ENCODE measurements at regions not wholly inside any gene's neighbourhood (a gene's known extent, or its start where the extent isn't known, plus 50 kb on each side); places are given as distances from the start of the nearest gene placed in this dataset.

DNA sequence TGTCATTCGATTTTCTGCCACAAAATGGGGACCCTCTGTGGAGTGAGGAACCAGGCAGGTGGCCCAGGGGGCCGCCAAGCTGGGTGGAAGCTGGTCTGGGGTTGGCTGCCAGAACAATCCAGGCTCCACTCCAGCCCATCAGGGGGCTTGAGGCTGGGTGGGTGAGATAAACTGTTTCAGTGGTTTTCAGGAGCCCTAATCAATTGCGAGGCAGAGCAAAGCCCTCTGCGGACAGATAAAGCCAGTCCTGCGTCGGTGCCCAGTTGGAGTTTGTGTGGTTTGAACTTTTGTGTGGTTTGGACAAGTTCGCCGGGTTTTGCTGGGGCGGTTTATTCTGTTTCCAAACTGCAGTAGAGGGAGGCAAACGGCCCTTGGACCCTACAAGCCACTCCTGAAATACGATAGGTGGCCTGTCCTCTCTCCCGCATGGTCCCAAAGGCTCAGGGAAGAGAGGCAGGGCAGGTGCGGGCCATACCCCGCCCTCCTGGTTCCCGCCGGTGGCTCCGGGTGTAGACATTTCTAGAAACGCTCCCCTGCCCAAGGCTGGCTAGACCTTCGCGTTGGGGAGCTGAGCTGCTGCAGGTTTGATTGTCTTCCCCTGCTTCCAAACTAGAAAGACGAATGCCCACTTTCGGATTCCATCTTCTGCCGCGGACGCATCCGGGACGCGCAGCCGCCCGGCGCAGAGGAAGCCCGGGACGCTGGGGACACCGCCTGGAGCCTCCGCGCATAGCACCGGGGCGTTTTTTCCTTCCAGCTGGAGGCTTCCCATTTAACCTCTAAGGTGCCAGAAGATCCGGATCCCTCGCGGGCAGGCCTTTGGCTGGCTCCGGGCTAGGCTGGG lies 169.0 kb upstream of the BCOR start:
- Histone ChIP-seq H3K27me3 (replicated peaks) (no peaks in the 10 kb centered on the region), H3K4me3 (peak overlapping the region; percentile 41), H3K4me1 (replicated peaks) (peaks cover 70% of the 10 kb centered on the region), H3K27ac (peak overlapping the region; percentile 63), H3K9me3 (replicated peaks) (no peaks in the 10 kb centered on the region), H3K36me3 (no peaks in the 10 kb centered on the region)
- peak; percentile 63 to 69 for DNase-seq (ENCODE audit: low read depth in 1 of 2, low spot score in 2 of 2)

DNA sequence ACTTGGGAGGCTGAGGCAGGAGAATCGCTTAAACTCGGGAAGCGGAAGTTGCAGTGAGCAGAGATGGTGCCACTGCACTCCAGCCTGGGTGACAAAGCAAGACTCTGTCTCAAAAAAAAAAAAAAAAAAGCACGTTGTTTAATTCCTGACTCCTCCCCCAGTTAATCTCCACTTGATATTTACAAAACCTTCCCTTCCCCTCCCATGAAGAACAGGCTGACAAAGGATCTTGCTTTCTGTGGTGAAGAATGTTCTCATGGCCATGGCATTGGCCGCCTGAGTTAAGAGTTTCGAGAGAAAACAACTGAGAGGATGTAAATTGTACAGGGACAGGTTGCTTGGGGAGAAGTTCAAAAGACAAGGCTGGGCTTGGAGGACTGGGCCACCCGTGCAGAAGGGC lies 168.2 kb upstream of the BCOR start:
- Histone ChIP-seq H3K27me3 (replicated peaks) (no peaks in the 10 kb centered on the region), H3K9me3 (replicated peaks) (no peaks in the 10 kb centered on the region)

DNA sequence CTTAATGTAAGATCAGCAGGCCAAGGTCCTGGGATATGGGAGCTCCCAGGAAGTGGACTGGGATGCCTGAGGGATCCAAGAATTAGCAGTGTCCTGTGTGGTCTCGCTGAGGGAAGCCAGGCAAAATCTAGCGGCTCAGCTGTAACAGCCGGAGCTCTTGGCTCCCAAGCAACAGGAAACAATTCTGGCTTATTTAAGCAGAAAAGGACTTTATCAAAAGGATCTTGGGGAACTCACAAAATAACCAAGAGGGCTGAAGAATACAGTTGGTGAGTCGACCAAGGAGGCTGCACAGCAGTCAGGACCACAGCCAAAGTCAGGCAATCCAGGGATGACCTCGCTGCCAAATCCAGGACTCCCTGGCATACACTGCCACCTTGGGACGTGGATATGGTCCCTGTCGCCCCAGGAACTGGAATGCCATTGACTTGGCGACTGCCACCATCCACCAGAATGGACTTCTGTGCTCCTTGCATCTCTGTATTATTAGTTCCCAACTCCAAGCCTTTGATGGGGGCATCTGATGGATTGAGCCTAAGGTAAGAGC lies 165.3 kb upstream of the BCOR start:
- Histone ChIP-seq H3K4me3 (peak overlapping the region; percentile 33), H3K36me3 (no peaks in the 10 kb centered on the region), H3K27me3 (replicated peaks) (no peaks in the 10 kb centered on the region), H3K27ac (peak overlapping the region; percentile 94), H3K4me1 (replicated peaks) (peaks cover 69% of the 10 kb centered on the region), H3K9me3 (replicated peaks) (no peaks in the 10 kb centered on the region)
- peak in 1 of 2 experiments; percentile 53 for DNase-seq (ENCODE audit: low read depth in 1 of 2, low spot score in 2 of 2)

More for the DNA sequence above, 168.2 kb upstream of the BCOR start:
- H3K36me3 ChIP-seq = no peaks in the 10 kb centered on the region
- H3K27ac ChIP-seq = peak overlapping the region; percentile 63; the same call in 1 of the 2 replicates
- peak in 1 of 2 experiments; percentile 46 for DNase-seq (ENCODE audit: low read depth in 1 of 2, low spot score in 2 of 2)
- H3K4me1 ChIP-seq (replicated peaks) = peaks cover 75% of the 10 kb centered on the region
- no peak overlapping the region for H3K4me3 ChIP-seq

DNA sequence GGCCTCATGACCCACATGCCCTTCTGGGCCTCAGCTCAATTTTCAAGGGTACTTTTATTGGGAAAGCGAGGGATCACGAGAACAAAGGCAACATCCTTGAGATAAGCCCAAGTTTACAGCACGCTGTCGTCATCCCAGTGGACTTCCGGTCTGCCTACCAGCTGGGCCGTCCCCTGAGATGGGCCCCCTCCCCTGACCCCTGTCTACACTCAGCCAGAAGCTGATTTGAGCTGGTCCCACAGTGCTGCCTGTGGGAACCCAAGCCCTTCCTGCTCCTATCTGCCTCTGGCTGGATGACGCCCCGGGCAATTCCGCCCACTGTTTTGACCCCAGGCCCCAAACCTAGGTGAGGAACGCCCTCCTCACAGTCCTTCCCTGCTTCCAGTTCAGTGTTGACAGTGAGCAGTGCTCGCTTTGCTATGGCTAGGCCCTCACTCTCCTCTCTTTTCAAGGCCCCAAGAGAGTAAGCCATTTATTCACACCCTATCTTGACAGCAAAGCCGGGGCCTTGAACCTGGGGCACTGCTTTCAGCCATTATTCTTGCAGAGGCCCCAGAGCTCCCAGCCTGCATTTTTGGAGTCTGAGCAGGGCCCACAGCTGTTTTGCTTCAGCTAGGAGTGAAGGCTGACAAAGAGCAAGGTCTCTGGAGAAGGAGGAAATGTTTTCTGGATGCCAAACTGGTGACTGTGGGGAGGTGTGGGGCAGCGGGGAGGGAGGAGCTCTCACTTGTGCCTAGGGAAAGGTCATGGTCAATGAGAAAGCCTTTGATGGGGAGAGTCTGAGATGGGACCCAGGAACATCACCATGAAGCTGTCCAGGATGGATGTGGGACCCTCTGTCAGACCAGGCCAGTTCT lies 164.6 kb upstream of the BCOR start:
- H3K27me3 ChIP-seq (replicated peaks) = no peaks in the 10 kb centered on the region
- DNase-seq (ENCODE audit: low read depth in 1 of 2, low spot score in 2 of 2) = peak; percentile 72 to 84
- H3K4me1 ChIP-seq (replicated peaks) = peaks cover 62% of the 10 kb centered on the region
- H3K4me3 ChIP-seq = peak overlapping the region; percentile 33
- H3K9me3 ChIP-seq (replicated peaks) = no peaks in the 10 kb centered on the region
- no peaks in the 10 kb centered on the region for H3K36me3 ChIP-seq
- H3K27ac ChIP-seq = peak overlapping the region; percentile 94

DNA sequence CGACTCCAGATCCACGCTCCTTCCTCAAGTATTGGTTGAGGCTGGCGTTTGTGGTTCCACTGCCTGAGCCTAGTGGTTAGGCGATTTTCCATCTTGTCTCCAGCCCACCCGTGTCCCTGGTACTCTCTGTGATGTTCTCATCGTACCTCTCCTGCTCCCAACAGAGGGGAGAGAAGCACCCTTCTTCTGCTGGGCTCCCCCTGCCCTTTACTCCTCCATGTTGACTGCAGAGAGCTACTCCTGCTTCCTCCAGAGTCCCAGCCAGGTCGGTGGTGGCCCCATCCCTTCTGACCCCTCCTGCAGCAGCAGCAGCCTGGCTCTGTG lies 164.0 kb upstream of the BCOR start:
- Histone ChIP-seq H3K4me3 (no peak overlapping the region), H3K9me3 (replicated peaks) (no peaks in the 10 kb centered on the region), H3K36me3 (no peaks in the 10 kb centered on the region), H3K27me3 (replicated peaks) (no peaks in the 10 kb centered on the region), H3K4me1 (replicated peaks) (peaks cover 56% of the 10 kb centered on the region), H3K27ac (peak overlapping the region; percentile 94)
- DNase-seq (ENCODE audit: low read depth in 1 of 2, low spot score in 2 of 2) = no peak

DNA sequence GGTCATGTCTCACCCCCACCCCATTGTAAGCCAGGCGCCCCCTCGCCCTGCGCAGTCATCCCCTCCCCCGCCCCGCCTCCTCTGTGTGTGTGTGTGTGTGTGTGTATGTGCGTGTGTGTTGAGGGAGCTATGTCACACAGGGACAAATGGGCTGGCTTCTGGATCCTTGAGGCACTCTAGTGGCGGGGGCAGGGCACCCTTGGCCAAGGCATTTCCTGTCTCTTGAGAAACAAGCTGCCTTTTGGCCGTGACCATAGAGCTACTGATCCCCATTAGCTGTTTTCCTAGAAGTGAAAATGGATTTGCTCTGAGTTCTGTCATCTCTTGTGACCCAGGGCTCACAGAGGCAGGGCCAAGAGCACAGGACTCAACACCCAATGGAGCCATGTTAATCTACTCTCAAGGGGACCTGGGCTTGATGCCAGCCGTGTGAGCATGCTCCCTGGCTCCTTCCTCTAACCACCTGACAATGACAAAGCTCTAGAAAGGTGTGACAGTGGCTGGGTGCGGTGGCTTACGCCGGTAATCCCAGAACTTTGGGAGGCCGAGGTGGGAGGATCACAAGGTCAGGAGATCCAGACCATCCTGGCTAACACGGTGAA lies 162.5 kb upstream of the BCOR start:
- H3K36me3 ChIP-seq = no peaks in the 10 kb centered on the region
- H3K4me1 ChIP-seq (replicated peaks) = peaks cover 40% of the 10 kb centered on the region
- no peak overlapping the region for H3K4me3 ChIP-seq
- no peaks in the 10 kb centered on the region for H3K9me3 ChIP-seq (replicated peaks)
- no peak overlapping the region for H3K27ac ChIP-seq
- DNase-seq (ENCODE audit: low read depth in 1 of 2, low spot score in 2 of 2) = no peak
- no peaks in the 10 kb centered on the region for H3K27me3 ChIP-seq (replicated peaks)

DNA sequence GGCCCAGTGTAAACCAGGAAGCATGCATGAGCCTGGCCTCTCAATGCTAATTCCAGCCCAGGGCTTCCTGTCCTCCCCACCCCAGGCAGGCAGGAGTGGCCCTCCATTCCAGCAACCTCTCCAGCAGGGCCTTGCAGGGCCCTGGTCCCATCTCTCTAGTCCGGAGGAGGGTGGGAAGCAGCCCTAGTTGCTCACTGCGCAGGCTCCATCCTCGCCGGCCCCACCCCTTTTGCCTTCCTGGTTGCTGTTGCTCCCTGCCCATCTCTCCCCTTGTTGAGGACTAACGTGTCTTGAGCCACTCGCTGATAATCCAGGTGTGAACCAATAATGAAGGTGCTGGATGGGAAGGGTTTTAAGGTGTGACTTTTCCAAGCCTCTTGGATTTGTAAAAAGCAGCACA lies 161.2 kb upstream of the BCOR start:
- Histone ChIP-seq H3K36me3 (no peaks in the 10 kb centered on the region), H3K27ac (no peak overlapping the region)

DNA sequence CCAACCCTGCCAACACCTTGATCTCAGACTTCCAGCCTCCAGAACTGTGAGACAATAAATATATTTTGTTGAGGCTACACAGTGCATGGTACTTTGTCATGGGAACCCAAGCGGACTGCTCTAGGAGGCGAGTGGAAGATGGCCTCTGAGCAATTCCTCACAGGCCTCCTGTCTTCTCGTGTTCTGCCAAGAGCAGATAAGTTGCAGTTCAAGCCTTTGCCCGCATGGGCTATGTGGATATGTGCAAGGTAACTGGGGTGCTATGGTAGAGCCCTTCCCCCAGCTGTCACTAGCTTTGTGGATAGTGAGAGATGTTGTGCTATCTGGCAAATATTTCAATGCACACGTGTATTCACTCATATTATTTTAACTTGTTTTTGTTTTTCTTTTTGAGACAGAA lies 156.0 kb upstream of the BCOR start:
- Histone ChIP-seq H3K9me3 (replicated peaks) (no peaks in the 10 kb centered on the region), H3K27me3 (replicated peaks) (no peaks in the 10 kb centered on the region), H3K4me3 (no peak overlapping the region), H3K4me1 (replicated peaks) (no peaks in the 10 kb centered on the region), H3K27ac (no peak overlapping the region), H3K36me3 (no peaks in the 10 kb centered on the region)
- DNase-seq (ENCODE audit: low read depth in 1 of 2, low spot score in 2 of 2) = no peak

More for the DNA sequence above, 161.2 kb upstream of the BCOR start:
- Histone ChIP-seq H3K27me3 (replicated peaks) (no peaks in the 10 kb centered on the region), H3K9me3 (replicated peaks) (no peaks in the 10 kb centered on the region), H3K4me1 (replicated peaks) (peaks cover 27% of the 10 kb centered on the region), H3K4me3 (no peak overlapping the region)
- no peak for DNase-seq (ENCODE audit: low read depth in 1 of 2, low spot score in 2 of 2)

DNA sequence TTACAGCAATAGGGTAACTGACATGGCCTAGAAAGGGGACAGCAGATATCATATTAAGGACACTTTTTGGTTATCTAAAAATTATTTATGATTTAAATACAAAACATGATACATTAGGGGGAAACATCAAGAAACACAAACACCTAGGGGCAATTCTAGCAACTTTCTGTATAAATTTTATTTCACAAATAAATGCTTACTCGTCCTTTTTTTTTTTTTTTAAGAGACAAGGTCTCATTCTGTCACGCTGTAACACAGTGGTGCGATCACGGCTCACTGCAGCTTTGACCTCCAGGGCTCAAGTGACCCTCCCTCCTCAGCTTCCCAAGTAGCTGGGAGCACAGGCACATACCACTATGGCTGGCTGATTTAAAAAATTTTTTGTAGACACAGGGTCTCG lies 151.8 kb upstream of the BCOR start:
- H3K27ac ChIP-seq = no peak overlapping the region
- H3K4me1 ChIP-seq (replicated peaks) = peaks cover 17% of the 10 kb centered on the region
- no peaks in the 10 kb centered on the region for H3K27me3 ChIP-seq (replicated peaks)
- no peaks in the 10 kb centered on the region for H3K36me3 ChIP-seq
- no peak for DNase-seq (ENCODE audit: low read depth in 1 of 2, low spot score in 2 of 2)
- no peaks in the 10 kb centered on the region for H3K9me3 ChIP-seq (replicated peaks)
- no peak overlapping the region for H3K4me3 ChIP-seq

DNA sequence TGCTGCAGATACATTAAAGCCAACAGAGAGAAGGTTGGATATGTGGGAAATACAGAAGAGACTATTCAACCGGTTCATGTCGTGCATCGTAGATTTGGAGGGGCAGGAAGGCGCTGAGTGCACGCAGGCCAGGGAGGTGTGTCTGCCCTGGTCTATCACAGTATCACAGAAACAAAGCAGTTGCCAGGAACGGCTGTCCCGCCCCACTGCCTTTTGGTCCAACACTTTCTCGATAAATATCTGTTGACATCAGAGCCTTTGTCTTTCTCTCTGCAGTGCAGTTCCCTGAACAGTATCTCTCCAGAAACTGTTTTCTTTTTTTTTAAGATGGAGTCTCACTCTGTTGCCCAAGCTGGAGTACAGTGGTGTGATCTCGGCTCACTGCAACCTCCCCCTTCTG lies 151.1 kb upstream of the BCOR start:
- Histone ChIP-seq H3K9me3 (replicated peaks) (no peaks in the 10 kb centered on the region), H3K27me3 (replicated peaks) (no peaks in the 10 kb centered on the region), H3K4me1 (replicated peaks) (peaks cover 17% of the 10 kb centered on the region), H3K4me3 (no peak overlapping the region), H3K27ac (no peak overlapping the region), H3K36me3 (no peaks in the 10 kb centered on the region)
- no peak for DNase-seq (ENCODE audit: low read depth in 1 of 2, low spot score in 2 of 2)

DNA sequence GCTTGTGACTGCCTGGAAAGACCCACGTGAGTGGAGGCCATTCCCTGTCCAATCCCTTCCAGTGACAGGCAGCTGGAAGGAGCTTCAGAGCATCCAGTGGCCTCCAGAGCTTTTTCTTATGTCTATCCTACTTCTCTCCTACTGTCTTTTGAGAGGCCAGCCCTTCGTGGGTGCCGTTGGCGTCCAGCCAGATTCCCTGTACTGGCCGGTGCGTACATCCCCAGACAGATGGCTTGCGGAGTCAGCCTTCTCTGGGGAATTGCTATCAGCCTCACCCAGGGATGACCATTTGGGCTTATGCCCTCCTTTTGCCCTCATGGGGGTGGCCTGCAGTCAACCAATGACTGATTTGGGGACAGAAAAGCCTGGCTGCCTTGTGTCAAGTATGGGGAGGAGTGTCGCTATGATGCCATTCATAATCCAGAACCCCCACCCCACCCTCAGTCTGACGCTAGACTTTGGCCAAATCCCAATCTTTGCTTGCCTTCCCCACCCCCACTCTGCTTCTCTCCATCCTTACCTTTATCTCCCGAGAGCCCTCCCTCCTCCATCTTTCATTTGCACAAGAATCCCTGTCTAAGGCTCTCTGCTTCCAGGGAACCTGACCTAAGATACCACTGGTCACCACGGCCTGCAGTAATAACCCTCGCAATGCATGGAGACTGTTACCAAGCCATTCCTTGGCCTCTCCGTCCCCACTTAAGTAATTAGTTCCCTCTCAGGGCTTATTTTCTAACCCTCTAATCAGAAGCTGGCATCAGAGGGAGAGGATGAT lies 150.3 kb upstream of the BCOR start:
- Histone ChIP-seq H3K9me3 (replicated peaks) (no peaks in the 10 kb centered on the region), H3K27me3 (replicated peaks) (no peaks in the 10 kb centered on the region), H3K27ac (no peak overlapping the region), H3K36me3 (no peaks in the 10 kb centered on the region), H3K4me1 (replicated peaks) (peaks cover 17% of the 10 kb centered on the region), H3K4me3 (no peak overlapping the region)
- no peak for DNase-seq (ENCODE audit: low read depth in 1 of 2, low spot score in 2 of 2)

DNA sequence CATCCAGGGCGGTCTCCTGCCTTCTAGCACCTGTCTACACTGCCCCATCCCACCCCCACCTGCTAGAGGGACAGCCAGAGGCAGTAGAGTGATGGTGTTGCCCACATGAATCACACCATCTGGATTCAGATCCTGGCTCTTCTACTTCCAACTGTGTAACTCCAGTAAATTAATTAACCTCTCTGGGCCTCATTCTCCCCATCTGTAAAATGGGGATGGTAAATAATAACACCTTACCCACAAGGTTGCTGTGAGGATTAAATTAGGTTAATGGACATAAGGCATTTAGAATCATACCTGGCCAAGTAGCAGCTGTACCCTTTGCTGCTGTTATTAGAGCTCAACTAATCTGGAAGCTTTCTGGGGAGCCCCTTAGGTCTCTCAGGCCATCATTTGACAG lies 149.6 kb upstream of the BCOR start:
- Histone ChIP-seq H3K36me3 (no peaks in the 10 kb centered on the region), H3K9me3 (replicated peaks) (no peaks in the 10 kb centered on the region), H3K27ac (no peak overlapping the region), H3K4me1 (replicated peaks) (peaks cover 17% of the 10 kb centered on the region), H3K27me3 (replicated peaks) (no peaks in the 10 kb centered on the region), H3K4me3 (no peak overlapping the region)
- no peak for DNase-seq (ENCODE audit: low read depth in 1 of 2, low spot score in 2 of 2)

DNA sequence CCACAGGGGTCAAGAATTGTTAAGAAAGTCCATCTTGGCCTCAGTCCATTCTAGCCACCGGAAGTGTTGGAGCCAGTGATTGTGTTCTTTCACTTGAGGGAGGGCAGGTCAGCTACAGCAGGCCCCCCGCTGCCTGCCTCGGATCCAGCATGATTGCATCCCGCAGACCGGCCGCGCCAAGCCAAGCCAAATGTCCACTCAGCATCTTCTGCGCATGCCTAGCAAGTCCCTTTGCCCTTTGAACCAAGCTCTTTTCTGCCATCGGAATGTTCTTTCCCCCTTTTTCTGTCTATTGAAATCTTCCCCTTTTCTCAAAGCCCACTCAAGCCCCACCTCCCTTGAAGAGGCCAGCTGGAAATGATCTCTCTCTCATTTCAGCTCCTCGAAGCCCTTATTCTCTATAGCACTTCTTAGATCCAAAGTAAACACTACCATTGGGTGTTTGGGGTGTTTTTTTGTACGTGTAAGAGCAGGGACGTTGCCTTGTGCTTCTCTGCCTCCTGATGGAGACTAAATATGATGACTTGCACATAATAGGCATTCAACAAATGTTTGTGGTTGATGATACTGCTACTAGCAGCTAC lies 147.8 kb upstream of the BCOR start:
- no peaks in the 10 kb centered on the region for H3K27me3 ChIP-seq (replicated peaks)
- peaks cover 17% of the 10 kb centered on the region for H3K4me1 ChIP-seq (replicated peaks)
- H3K9me3 ChIP-seq (replicated peaks) = no peaks in the 10 kb centered on the region
- H3K27ac ChIP-seq = peak overlapping the region; percentile 48
- DNase-seq (ENCODE audit: low read depth in 1 of 2, low spot score in 2 of 2) = peak in 1 of 2 experiments; percentile 41
- H3K36me3 ChIP-seq = no peaks in the 10 kb centered on the region
- H3K4me3 ChIP-seq = no peak overlapping the region

All from SJSA1 (cell line).